ENCODE measurements at regions not wholly inside any gene's neighbourhood (a gene's known extent, or its start where the extent isn't known, plus 50 kb on each side); places are given as distances from the start of the nearest gene placed in this dataset.

GRCh38 chr2:150631236-150631821 lies 143.9 kb upstream of the RND3 start (continued):
- no peak for TF ChIP-seq ETS1 (IDR thresholded peaks at IDR 0.05)
- no peak for TF ChIP-seq POLR2AphosphoS5 (IDR thresholded peaks at IDR 0.05; ENCODE audit: low read depth)
- no peak for TF ChIP-seq ZNF114 (CRISPR knock-in tag; IDR thresholded peaks at IDR 0.05)
- no peak for TF ChIP-seq NANOG (IDR thresholded peaks at IDR 0.05; ENCODE audit: borderline replicate concordance)

GRCh38 chr2:150630587-150631235 lies 143.2 kb upstream of the RND3 start:
- Mint-ChIP-seq H3K27me3 (ENCODE audit: insufficient read depth, low read depth, poor library complexity) (peaks cover 7% of the 10 kb centered on the region), H3K9me3 (no peaks in the 10 kb centered on the region; the same call in 2 of the 3 replicates), H3K4me1 (no peaks in the 10 kb centered on the region), H3K27ac (no peak overlapping the region), H3K4me3 (no peak overlapping the region), H3K36me3 (ENCODE audit: low read depth) (0 out of 3 replicates have a peak, but pooled peaks cover 7% of the 10 kb centered on the region)
- Histone ChIP-seq H3K4me2 (no peak overlapping the region), H3K27ac (ENCODE audit: low read depth) (no peak overlapping the region), H3K79me2 (replicated peaks; ENCODE audit: insufficient read depth) (no peaks in the 10 kb centered on the region), H3K27me3 (ENCODE audit: insufficient read depth) (no peaks in the 10 kb centered on the region), H3K9me2 (ENCODE audit: insufficient read depth) (peaks cover 36% of the 10 kb centered on the region), H3K4me1 (ENCODE audit: insufficient read depth) (no peaks in the 10 kb centered on the region), H2AFZ (no peak overlapping the region), H3K4me3 (no peak overlapping the region), H4K20me1 (replicated peaks; ENCODE audit: insufficient read depth) (no peaks in the 10 kb centered on the region), H3F3A (replicated peaks; ENCODE audit: low read depth) (no peaks in the 10 kb centered on the region), H3K36me3 (ENCODE audit: insufficient read depth) (no peaks in the 10 kb centered on the region)
- ATAC-seq = no peak
- no peak for DNase-seq (ENCODE audit: low spot score)
- TF ChIP-seq POLR2AphosphoS5 (IDR thresholded peaks at IDR 0.05; ENCODE audit: low read depth) (no peak), ETS1 (IDR thresholded peaks at IDR 0.05) (no peak), EZH2phosphoT487 (IDR thresholded peaks at IDR 0.05; ENCODE audit: unreplicated experiment) (no peak), ZNF114 (CRISPR knock-in tag; IDR thresholded peaks at IDR 0.05) (no peak)

- TF ChIP-seq JUNB (IDR thresholded peaks at IDR 0.05; ENCODE audit: unreplicated experiment) (no peak), EZH2phosphoT487 (IDR thresholded peaks at IDR 0.05; ENCODE audit: unreplicated experiment) (no peak), ETS1 (IDR thresholded peaks at IDR 0.05) (no peak), CREB1 (CRISPR knock-in tag; IDR thresholded peaks at IDR 0.05; ENCODE audit: low read depth) (no peak)
- H3K4me1 ChIP-seq (ENCODE audit: insufficient read depth) = peaks cover 4% of the 10 kb centered on the region; the same call in 1 of the 2 replicates
- Mint-ChIP-seq H3K27ac (no peak overlapping the region), H3K36me3 (ENCODE audit: low read depth) (0 out of 3 replicates have a peak, but pooled peaks cover 7% of the 10 kb centered on the region), H3K27me3 (ENCODE audit: insufficient read depth, low read depth, poor library complexity) (peaks cover 7% of the 10 kb centered on the region), H3K4me1 (no peaks in the 10 kb centered on the region), H3K4me3 (no peak overlapping the region), H3K9me3 (no peaks in the 10 kb centered on the region; the same call in 2 of the 3 replicates)
- H4K20me1 ChIP-seq (replicated peaks; ENCODE audit: insufficient read depth) = no peaks in the 10 kb centered on the region
- H2AFZ ChIP-seq = no peak overlapping the region; the same call in 1 of the 2 replicates
- no peak overlapping the region for H3K4me2 ChIP-seq
- H3K79me2 ChIP-seq (replicated peaks; ENCODE audit: insufficient read depth) = no peaks in the 10 kb centered on the region
- DNase-seq (ENCODE audit: low spot score) (no peak), ATAC-seq (no peak)
- peaks cover 36% of the 10 kb centered on the region for H3K9me2 ChIP-seq (ENCODE audit: insufficient read depth)
- H3F3A ChIP-seq (replicated peaks; ENCODE audit: low read depth) = no peaks in the 10 kb centered on the region
- no peak overlapping the region for H3K27ac ChIP-seq (ENCODE audit: low read depth)
- H3K4me3 ChIP-seq = no peak overlapping the region
- H3K27me3 ChIP-seq (ENCODE audit: insufficient read depth) = no peaks in the 10 kb centered on the region
- no peaks in the 10 kb centered on the region for H3K36me3 ChIP-seq (ENCODE audit: insufficient read depth)
Observed at GRCh38 chr2:150627526-150627925, 140.1 kb upstream of the RND3 start.

All from GM23338 (cell line).